HepG2 (cell line): ENCODE measurements at regions not wholly inside any gene's neighbourhood (a gene's known extent, or its start where the extent isn't known, plus 50 kb on each side); places are given as distances from the start of the nearest gene placed in this dataset.
A peak's percentile ranks its signal among the peaks of the same experiment; 100 is the strongest.

Experiments
- ATF7 ChIP-seq, 2 experiments: fragments of 450-650 bp in 1 of 2; sonication (generic) in 1 of 2; formaldehyde crosslinking in 1 of 2; IDR thresholded peaks; 2 replicates each; pipeline versions ENCODE4 v1.4.0 to v1.6.1; 2016 to 2020; ENCODE audit warnings: antibody characterized with exemption in 1 of 2, mild to moderate bottlenecking in 1 of 2, missing genetic modification reagents in 1 of 2
- DPF2 ChIP-seq: sonication (generic); formaldehyde crosslinking; IDR thresholded peaks from 2 replicates; pipeline ENCODE4 v1.4.0; 2020; ENCODE audit warnings: mild to moderate bottlenecking, low read depth, missing genetic modification reagents, borderline replicate concordance
- FOXJ3 ChIP-seq: sonication (generic); formaldehyde crosslinking; IDR thresholded peaks from 2 replicates; pipeline ENCODE4 v1.4.0; 2020; ENCODE audit warnings: missing genetic modification reagents, mild to moderate bottlenecking, borderline replicate concordance
- KLF13 ChIP-seq: sonication (generic); formaldehyde crosslinking; IDR thresholded peaks from 2 replicates; pipeline ENCODE4 v1.4.0; 2020; ENCODE audit warnings: mild to moderate bottlenecking, missing genetic modification reagents
- MAFK ChIP-seq, 2 experiments: IDR thresholded peaks in 1 of 2; conservative IDR thresholded peaks in 1 of 2; 2 replicates each; pipeline ENCODE4 v1.6.1; 2011; ENCODE audit warnings: improper control_type of control experiment in 2 of 2, low read length in 2 of 2
- NBN ChIP-seq: fragments of 450-650 bp; conservative IDR thresholded peaks from 2 replicates; pipeline ENCODE4 v1.6.1; 2017
- NR0B2 ChIP-seq: sonication (generic); formaldehyde crosslinking; IDR thresholded peaks from 2 replicates; pipeline ENCODE4 v1.4.0; 2020; ENCODE audit warnings: mild to moderate bottlenecking, missing genetic modification reagents
- NR2F1 ChIP-seq, 2 experiments: fragments of 450-650 bp in 1 of 2; formaldehyde crosslinking in 1 of 2; IDR thresholded peaks; 2 replicates each; pipeline versions ENCODE4 v1.5.0 to v1.6.1; 2016 to 2020; ENCODE audit warnings: mild to moderate bottlenecking in 1 of 2, missing compliant biosample characterization in 1 of 2, missing genetic modification reagents in 1 of 2, moderate library complexity in 1 of 2
- PHF8 ChIP-seq: sonication (generic); formaldehyde crosslinking; IDR thresholded peaks from 2 replicates; pipeline ENCODE4 v1.5.0; 2020; ENCODE audit warnings: missing genetic modification reagents
- POLR2AphosphoS2 ChIP-seq: IDR thresholded peaks from 2 replicates; pipeline ENCODE4 v1.6.1; 2011; ENCODE audit warnings: low read depth, low read length, improper control_type of control experiment
- PRMT3 ChIP-seq: sonication (generic); formaldehyde crosslinking; IDR thresholded peaks from 2 replicates; pipeline ENCODE4 v1.8.1; 2022; ENCODE audit warnings: low read depth, mild to moderate bottlenecking, moderate library complexity, missing genetic modification reagents, borderline replicate concordance
- RAD51 ChIP-seq: fragments of 450-650 bp; IDR thresholded peaks from 2 replicates; pipeline ENCODE4 v1.6.1; 2016; ENCODE audit warnings: borderline replicate concordance
- REL ChIP-seq: sonication (generic); formaldehyde crosslinking; conservative IDR thresholded peaks from 2 replicates; pipeline ENCODE4 v1.8.0; 2022; ENCODE audit warnings: mild to moderate bottlenecking, missing genetic modification reagents, moderate library complexity
- SP5 ChIP-seq: IDR thresholded peaks from 2 replicates; pipeline ENCODE4 v1.6.1; 2016; ENCODE audit warnings: low read depth, borderline replicate concordance
- SPEN ChIP-seq: sonication (generic); formaldehyde crosslinking; IDR thresholded peaks from 2 replicates; pipeline ENCODE4 v1.5.1; 2020; ENCODE audit warnings: low read depth, mild to moderate bottlenecking, missing genetic modification reagents
- TBX3 ChIP-seq: fragments of 450-650 bp; IDR thresholded peaks from 2 replicates; pipeline ENCODE4 v1.6.1; 2017; ENCODE audit warnings: antibody characterized with exemption, mild to moderate bottlenecking, inconsistent platforms, borderline replicate concordance
- TOE1 ChIP-seq: sonication (generic); formaldehyde crosslinking; IDR thresholded peaks from 2 replicates; pipeline ENCODE4 v1.4.0; 2020; ENCODE audit warnings: mild to moderate bottlenecking, missing genetic modification reagents
- TOPORS ChIP-seq: sonication (generic); formaldehyde crosslinking; IDR thresholded peaks from 2 replicates; pipeline ENCODE4 v1.8.0; 2023; ENCODE audit warnings: mild to moderate bottlenecking, missing genetic modification reagents
- ZBTB4 ChIP-seq: sonication (generic); formaldehyde crosslinking; IDR thresholded peaks from 2 replicates; pipeline ENCODE4 v1.4.0; 2020; ENCODE audit warnings: missing genetic modification reagents, mild to moderate bottlenecking, borderline replicate concordance
- ZBTB49 ChIP-seq: sonication (generic); formaldehyde crosslinking; IDR thresholded peaks from 2 replicates; pipeline ENCODE4 v1.4.0; 2020; ENCODE audit warnings: missing genetic modification reagents, borderline replicate concordance
- ZNF205 ChIP-seq: IDR thresholded peaks from 2 replicates; pipeline ENCODE4 v1.6.1; 2018; ENCODE audit warnings: missing biosample characterization, missing genetic modification reagents
- ZNF232 ChIP-seq: sonication (generic); formaldehyde crosslinking; IDR thresholded peaks from 2 replicates; pipeline ENCODE4 v1.4.0; 2020; ENCODE audit warnings: missing genetic modification reagents, borderline replicate concordance
- ZNF337 ChIP-seq: sonication (generic); formaldehyde crosslinking; IDR thresholded peaks from 2 replicates; pipeline ENCODE4 v1.5.1; 2020; ENCODE audit warnings: missing genetic modification reagents, low read depth, mild to moderate bottlenecking, borderline replicate concordance
- ZNF839 ChIP-seq: sonication (generic); formaldehyde crosslinking; IDR thresholded peaks from 2 replicates; pipeline ENCODE4 v1.4.0; 2020; ENCODE audit warnings: missing genetic modification reagents, mild to moderate bottlenecking, borderline replicate concordance
- ZSCAN25 ChIP-seq: sonication (generic); formaldehyde crosslinking; IDR thresholded peaks from 2 replicates; pipeline ENCODE4 v1.8.0; 2022; ENCODE audit warnings: mild to moderate bottlenecking, missing genetic modification reagents

GRCh38 chr17:72569148-72569946, 448.5 kb downstream of the SOX9 start (continued):
- no peak for TF ChIP-seq NR0B2 (CRISPR knock-in tag)
- TF ChIP-seq POLR2AphosphoS2 = no peak
- TF ChIP-seq NBN = no peak
- TF ChIP-seq MAFK (conservative IDR thresholded peaks at IDR 0.05 in 1 of 2, IDR thresholded peaks at IDR 0.05 in 1 of 2; ENCODE audit: low read length in 2 of 2) = no peak
- peak; percentile 62; the same call in 1 of the 2 replicates for TF ChIP-seq ZSCAN25
- TF ChIP-seq RAD51 = no peak
- TF ChIP-seq DPF2 (CRISPR knock-in tag) = no peak
- no peak for TF ChIP-seq KLF13 (CRISPR knock-in tag)
- no peak for TF ChIP-seq REL (CRISPR knock-in tag)
- TF ChIP-seq ZNF232 = no peak
- TF ChIP-seq PHF8 (CRISPR knock-in tag) = no peak
- TF ChIP-seq PRMT3 (CRISPR knock-in tag) = no peak
- TF ChIP-seq TBX3 = no peak
- TF ChIP-seq TOE1 = no peak
- TF ChIP-seq ZBTB49 = no peak
- 0 out of 2 replicates have a peak, but pooled peaks have one; percentile 35 for TF ChIP-seq SP5
- TF ChIP-seq FOXJ3 (CRISPR knock-in tag) = no peak
- no peak for TF ChIP-seq TOPORS (CRISPR knock-in tag)
- TF ChIP-seq ZNF337 (CRISPR knock-in tag) = no peak
- TF ChIP-seq SPEN (CRISPR knock-in tag) = no peak
- no peak for TF ChIP-seq NR2F1 (CRISPR knock-in tag; IDR thresholded peaks at IDR 0.05)
- TF ChIP-seq ZBTB4 (CRISPR knock-in tag) = no peak; the same call in 1 of the 2 replicates
- TF ChIP-seq ZNF839 (CRISPR knock-in tag) = 0 out of 2 replicates have a peak, but pooled peaks have one; percentile 19
- TF ChIP-seq ZNF205 = no peak
- no peak for TF ChIP-seq ATF7 (IDR thresholded peaks at IDR 0.05)
- TF ChIP-seq ATF7 (CRISPR knock-in tag; IDR thresholded peaks at IDR 0.05) = no peak
